ENCODE measurements at regions not wholly inside any gene's neighbourhood (a gene's known extent, or its start where the extent isn't known, plus 50 kb on each side); places are given as distances from the start of the nearest gene placed in this dataset.

DNA sequence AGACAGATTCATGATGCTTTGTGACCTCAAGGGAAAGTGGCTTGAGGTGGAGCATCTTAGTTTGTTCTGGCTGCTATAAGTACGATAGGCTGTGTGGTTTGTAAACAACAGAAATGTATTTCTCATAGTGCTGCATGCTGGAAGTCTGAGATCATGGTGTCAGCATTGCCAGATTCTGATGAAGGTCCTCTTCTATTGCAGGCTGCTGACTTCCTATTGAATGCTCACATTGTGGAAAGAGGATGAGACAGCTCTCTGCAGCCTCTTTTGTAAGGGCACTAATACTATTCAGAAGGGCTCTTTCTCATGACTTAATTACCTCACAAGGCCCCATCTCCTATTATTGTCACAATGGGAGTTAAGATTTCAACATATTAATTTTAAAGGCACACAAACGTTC is 1674.0 kb upstream of the PCDH7 start:
- TF ChIP-seq CTCF (IDR thresholded peaks at IDR 0.05; ENCODE audit: insufficient read depth, low read length), result no peak
- no peak for TF ChIP-seq GABPA (IDR thresholded peaks at IDR 0.05; ENCODE audit: low read depth)
- TF ChIP-seq REST (IDR thresholded peaks at IDR 0.05; ENCODE audit: insufficient replicate concordance, low read depth), result no peak
- TF ChIP-seq SPI1 (IDR thresholded peaks at IDR 0.05; ENCODE audit: borderline replicate concordance, low read depth), result no peak

Data from HL-60 (cell line).